ENCODE measurements at regions not wholly inside any gene's neighbourhood (a gene's known extent, or its start where the extent isn't known, plus 50 kb on each side); places are given as distances from the start of the nearest gene placed in this dataset.
"Not testable (repeated sequence)": the region's sequence is repeated elsewhere in the genome, so short reads cannot be mapped to it uniquely, and the experiment has no call there.

- ATAC-seq: no peak
Measured at GRCh38 chr2:138223319-138223718, 259.0 kb downstream of the HNMT start.

GRCh38 chr2:138227195-138227594 is 262.9 kb downstream of the HNMT start:
- ATAC-seq: no peak

GRCh38 chr2:138228101-138228500 is 263.8 kb downstream of the HNMT start:
- no peak for ATAC-seq

GRCh38 chr2:138234265-138234664 is 267.3 kb upstream of the SPOPL start:
- ATAC-seq: no peak

- no peak for ATAC-seq
Measured at GRCh38 chr2:138235041-138235440, 266.5 kb upstream of the SPOPL start.

- no peak for ATAC-seq
Measured at GRCh38 chr2:138236142-138236541, 265.4 kb upstream of the SPOPL start.

- no peak for ATAC-seq
Measured at GRCh38 chr2:138237667-138238384, 263.7 kb upstream of the SPOPL start.

- ATAC-seq: no peak
Measured at GRCh38 chr2:138238908-138239307, 262.7 kb upstream of the SPOPL start.

GRCh38 chr2:138239902-138240491 is 261.6 kb upstream of the SPOPL start:
- ATAC-seq: no peak

GRCh38 chr2:138243372-138243771 is 258.2 kb upstream of the SPOPL start:
- ATAC-seq: no peak

- ATAC-seq: no peak
Measured at GRCh38 chr2:138244501-138244925, 257.1 kb upstream of the SPOPL start.

- ATAC-seq: no peak
Measured at GRCh38 chr2:138245310-138245709, 256.3 kb upstream of the SPOPL start.

GRCh38 chr2:138247302-138247701 is 254.3 kb upstream of the SPOPL start:
- no peak for ATAC-seq

- ATAC-seq: no peak
Measured at GRCh38 chr2:138249207-138249606, 252.4 kb upstream of the SPOPL start.

- ATAC-seq: not testable (repeated sequence)
Measured at GRCh38 chr2:138250843-138251320, 250.7 kb upstream of the SPOPL start.

- ATAC-seq: no peak
Measured at GRCh38 chr2:138252587-138252986, 249.0 kb upstream of the SPOPL start.

- ATAC-seq: no peak
Measured at GRCh38 chr2:138255670-138256069, 245.9 kb upstream of the SPOPL start.

- ATAC-seq: no peak
Measured at GRCh38 chr2:138267161-138267901, 234.2 kb upstream of the SPOPL start.

GRCh38 chr2:138267902-138268254 is 233.7 kb upstream of the SPOPL start:
- no peak for ATAC-seq

- no peak for ATAC-seq
Measured at GRCh38 chr2:138269765-138270164, 231.8 kb upstream of the SPOPL start.

- no peak for ATAC-seq
Measured at GRCh38 chr2:138271467-138271866, 230.1 kb upstream of the SPOPL start.

GRCh38 chr2:138272524-138273195 is 228.9 kb upstream of the SPOPL start:
- no peak for ATAC-seq

GRCh38 chr2:138273280-138273679 is 228.3 kb upstream of the SPOPL start:
- not testable (repeated sequence) for ATAC-seq
